Uterus (tissue), 2 donors: ENCODE measurements at regions not wholly inside any gene's neighbourhood (a gene's known extent, or its start where the extent isn't known, plus 50 kb on each side); places are given as distances from the start of the nearest gene placed in this dataset.

Experiments used
- POLR2A ChIP-seq, 2 donors: fragments of 450-650 bp; IDR thresholded peaks; one replicate each; pipeline ENCODE4 v1.6.1; 2016; ENCODE audit warnings: antibody characterized with exemption in 2 of 2, mild to moderate bottlenecking in 1 of 2, moderate library complexity in 1 of 2
- TF ChIP-seq, protein P1 (sequence below), 4 experiments: fragments of 200-600 bp in 2 of 4; fragments of 450-650 bp in 2 of 4; sonication (generic) in 2 of 4; IDR thresholded peaks; one replicate each; pipeline ENCODE4 v1.5.1; 2016 to 2019; ENCODE audit warnings: antibody characterized with exemption in 4 of 4, mild to moderate bottlenecking in 2 of 4, moderate library complexity in 1 of 4

DNA sequence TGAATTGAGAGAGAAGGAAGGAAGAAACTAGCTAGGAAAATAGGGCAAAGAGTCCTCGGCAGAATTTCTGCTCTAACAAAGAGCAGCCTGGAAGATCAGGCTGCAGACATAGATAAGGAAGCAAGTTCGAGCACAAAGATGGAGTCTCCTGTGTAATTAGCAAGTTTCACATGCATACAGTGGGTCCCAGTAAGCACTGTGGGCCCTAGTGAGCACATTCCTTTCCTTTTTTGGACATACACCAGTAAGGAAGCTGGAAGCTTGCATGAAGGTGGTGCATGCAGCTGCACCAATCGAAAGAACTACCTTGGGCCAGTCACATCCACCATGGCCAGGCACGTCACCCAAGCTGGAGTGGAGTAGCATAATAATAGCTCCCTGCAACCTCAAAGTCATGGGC, 109.7 kb downstream of the NOL4 start:
- TF ChIP-seq, protein P1, sequence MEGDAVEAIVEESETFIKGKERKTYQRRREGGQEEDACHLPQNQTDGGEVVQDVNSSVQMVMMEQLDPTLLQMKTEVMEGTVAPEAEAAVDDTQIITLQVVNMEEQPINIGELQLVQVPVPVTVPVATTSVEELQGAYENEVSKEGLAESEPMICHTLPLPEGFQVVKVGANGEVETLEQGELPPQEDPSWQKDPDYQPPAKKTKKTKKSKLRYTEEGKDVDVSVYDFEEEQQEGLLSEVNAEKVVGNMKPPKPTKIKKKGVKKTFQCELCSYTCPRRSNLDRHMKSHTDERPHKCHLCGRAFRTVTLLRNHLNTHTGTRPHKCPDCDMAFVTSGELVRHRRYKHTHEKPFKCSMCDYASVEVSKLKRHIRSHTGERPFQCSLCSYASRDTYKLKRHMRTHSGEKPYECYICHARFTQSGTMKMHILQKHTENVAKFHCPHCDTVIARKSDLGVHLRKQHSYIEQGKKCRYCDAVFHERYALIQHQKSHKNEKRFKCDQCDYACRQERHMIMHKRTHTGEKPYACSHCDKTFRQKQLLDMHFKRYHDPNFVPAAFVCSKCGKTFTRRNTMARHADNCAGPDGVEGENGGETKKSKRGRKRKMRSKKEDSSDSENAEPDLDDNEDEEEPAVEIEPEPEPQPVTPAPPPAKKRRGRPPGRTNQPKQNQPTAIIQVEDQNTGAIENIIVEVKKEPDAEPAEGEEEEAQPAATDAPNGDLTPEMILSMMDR (IDR thresholded peaks at IDR 0.05), result no peak
- no peak for TF ChIP-seq POLR2A (IDR thresholded peaks at IDR 0.05)
